Ishikawa (cell line): ENCODE measurements at regions not wholly inside any gene's neighbourhood (a gene's known extent, or its start where the extent isn't known, plus 50 kb on each side); places are given as distances from the start of the nearest gene placed in this dataset.

ENCODE experiments used
- CEBPB ChIP-seq: IDR thresholded peaks from 2 replicates; pipeline ENCODE4 v1.6.1; 2012
- CREB1 ChIP-seq: IDR thresholded peaks from 2 replicates; pipeline ENCODE4 v1.6.1; 2012; ENCODE audit warnings: low read depth
- EP300 ChIP-seq: IDR thresholded peaks from 2 replicates; pipeline ENCODE4 v1.6.1; 2012; ENCODE audit warnings: borderline replicate concordance
- MAX ChIP-seq: IDR thresholded peaks from 2 replicates; pipeline ENCODE4 v1.6.1; 2012
- RAD21 ChIP-seq: IDR thresholded peaks from 2 replicates; pipeline ENCODE4 v1.6.1; 2012; ENCODE audit warnings: low read depth
- TAF1 ChIP-seq: IDR thresholded peaks from 2 replicates; pipeline ENCODE4 v1.6.1; 2012; ENCODE audit warnings: low read depth, mild to moderate bottlenecking
- YY1 ChIP-seq: IDR thresholded peaks from 2 replicates; pipeline ENCODE4 v1.6.1; 2012; ENCODE audit warnings: low read depth
- TF ChIP-seq, protein P1 (sequence below): IDR thresholded peaks from 2 replicates; pipeline ENCODE4 v1.6.1; 2012; ENCODE audit warnings: low read depth, mild to moderate bottlenecking

DNA sequence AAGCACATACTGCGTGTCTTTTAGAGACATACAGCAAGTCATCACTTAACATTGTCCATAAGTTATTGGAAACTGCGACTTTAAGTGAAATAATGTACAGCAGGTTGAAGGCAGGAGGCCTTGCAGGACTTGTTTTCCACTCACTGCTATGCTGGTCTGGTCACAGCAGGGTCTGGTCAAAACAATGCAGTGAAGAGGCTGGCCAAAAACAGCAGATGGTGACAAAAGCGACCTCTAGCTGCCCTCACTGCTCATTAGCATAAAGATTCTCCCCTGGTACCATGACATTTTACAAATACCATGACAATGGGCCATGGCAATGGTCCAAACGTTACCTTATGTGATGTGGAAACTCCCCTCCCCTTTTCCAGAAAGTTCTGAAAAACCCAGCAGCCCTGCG, 1283.6 kb downstream of the FSTL5 start:
- TF ChIP-seq CREB1 (no peak), EP300 (no peak), MAX (no peak), YY1 (no peak), TAF1 (no peak), RAD21 (peak; percentile 18; the same call in 1 of the 2 replicates), CEBPB (no peak)
- TF ChIP-seq, protein P1, sequence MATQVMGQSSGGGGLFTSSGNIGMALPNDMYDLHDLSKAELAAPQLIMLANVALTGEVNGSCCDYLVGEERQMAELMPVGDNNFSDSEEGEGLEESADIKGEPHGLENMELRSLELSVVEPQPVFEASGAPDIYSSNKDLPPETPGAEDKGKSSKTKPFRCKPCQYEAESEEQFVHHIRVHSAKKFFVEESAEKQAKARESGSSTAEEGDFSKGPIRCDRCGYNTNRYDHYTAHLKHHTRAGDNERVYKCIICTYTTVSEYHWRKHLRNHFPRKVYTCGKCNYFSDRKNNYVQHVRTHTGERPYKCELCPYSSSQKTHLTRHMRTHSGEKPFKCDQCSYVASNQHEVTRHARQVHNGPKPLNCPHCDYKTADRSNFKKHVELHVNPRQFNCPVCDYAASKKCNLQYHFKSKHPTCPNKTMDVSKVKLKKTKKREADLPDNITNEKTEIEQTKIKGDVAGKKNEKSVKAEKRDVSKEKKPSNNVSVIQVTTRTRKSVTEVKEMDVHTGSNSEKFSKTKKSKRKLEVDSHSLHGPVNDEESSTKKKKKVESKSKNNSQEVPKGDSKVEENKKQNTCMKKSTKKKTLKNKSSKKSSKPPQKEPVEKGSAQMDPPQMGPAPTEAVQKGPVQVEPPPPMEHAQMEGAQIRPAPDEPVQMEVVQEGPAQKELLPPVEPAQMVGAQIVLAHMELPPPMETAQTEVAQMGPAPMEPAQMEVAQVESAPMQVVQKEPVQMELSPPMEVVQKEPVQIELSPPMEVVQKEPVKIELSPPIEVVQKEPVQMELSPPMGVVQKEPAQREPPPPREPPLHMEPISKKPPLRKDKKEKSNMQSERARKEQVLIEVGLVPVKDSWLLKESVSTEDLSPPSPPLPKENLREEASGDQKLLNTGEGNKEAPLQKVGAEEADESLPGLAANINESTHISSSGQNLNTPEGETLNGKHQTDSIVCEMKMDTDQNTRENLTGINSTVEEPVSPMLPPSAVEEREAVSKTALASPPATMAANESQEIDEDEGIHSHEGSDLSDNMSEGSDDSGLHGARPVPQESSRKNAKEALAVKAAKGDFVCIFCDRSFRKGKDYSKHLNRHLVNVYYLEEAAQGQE: no peak
